ENCODE measurements at regions not wholly inside any gene's neighbourhood (a gene's known extent, or its start where the extent isn't known, plus 50 kb on each side); places are given as distances from the start of the nearest gene placed in this dataset.

DNA sequence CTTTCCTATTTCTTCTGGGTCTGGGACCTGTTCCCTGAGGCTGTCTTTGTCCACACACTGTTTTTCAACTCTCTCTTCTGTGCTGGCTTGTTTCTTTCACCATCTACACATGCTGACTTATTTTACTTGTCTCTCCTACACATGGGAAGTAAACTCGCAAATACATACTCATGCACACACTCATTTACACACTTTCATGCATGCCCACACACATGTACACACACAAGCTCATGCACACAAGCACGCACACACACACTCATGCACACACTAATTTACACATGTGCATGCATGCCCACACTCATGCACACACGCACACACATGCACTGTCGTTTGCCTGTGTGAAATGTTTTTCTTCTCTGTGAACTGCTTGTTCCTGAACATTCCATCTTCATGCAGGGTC is 169.0 kb downstream of the IRX2 start:
- TF ChIP-seq, protein P1, sequence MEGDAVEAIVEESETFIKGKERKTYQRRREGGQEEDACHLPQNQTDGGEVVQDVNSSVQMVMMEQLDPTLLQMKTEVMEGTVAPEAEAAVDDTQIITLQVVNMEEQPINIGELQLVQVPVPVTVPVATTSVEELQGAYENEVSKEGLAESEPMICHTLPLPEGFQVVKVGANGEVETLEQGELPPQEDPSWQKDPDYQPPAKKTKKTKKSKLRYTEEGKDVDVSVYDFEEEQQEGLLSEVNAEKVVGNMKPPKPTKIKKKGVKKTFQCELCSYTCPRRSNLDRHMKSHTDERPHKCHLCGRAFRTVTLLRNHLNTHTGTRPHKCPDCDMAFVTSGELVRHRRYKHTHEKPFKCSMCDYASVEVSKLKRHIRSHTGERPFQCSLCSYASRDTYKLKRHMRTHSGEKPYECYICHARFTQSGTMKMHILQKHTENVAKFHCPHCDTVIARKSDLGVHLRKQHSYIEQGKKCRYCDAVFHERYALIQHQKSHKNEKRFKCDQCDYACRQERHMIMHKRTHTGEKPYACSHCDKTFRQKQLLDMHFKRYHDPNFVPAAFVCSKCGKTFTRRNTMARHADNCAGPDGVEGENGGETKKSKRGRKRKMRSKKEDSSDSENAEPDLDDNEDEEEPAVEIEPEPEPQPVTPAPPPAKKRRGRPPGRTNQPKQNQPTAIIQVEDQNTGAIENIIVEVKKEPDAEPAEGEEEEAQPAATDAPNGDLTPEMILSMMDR (IDR thresholded peaks at IDR 0.05), result no peak
- TF ChIP-seq ZFX (IDR thresholded peaks at IDR 0.05; ENCODE audit: borderline replicate concordance), result no peak
